ENCODE measurements at regions not wholly inside any gene's neighbourhood (a gene's known extent, or its start where the extent isn't known, plus 50 kb on each side); places are given as distances from the start of the nearest gene placed in this dataset.

DNA sequence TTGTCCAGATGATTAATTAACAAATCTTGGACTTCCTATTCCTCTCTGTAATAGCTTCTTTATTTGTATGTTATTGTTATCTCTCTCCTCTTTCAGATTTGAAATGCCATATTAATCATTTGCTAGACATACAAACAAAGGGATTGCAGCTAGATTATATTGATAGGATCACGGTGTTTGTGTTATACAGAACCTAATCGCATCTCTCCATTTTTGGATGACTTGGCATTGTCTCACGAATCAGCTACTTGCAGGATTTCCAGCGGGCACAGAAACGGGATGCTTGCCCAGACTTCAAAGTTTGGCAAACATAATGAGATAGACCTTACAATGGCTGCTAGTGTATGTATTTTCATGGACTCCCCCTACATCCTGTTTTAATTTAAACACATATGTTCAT, 368.1 kb downstream of the TLE4 start:
- intact Hi-C loops (cut with micrococcal nuclease) = loop anchor here (10.0 kb wide), 1 partner anchor 465 kb away; no protein-coding TSS in a partner anchor
- H3K27me3 Mint-ChIP-seq = no peaks in the 10 kb centered on the region
- ChIA-PET CTCF (interaction anchor here (0.8 kb wide), 1 partner anchor 132 kb away, joined by 4 read pairs; no protein-coding TSS in a partner anchor), POLR2A (no interaction called here)
- ATAC-seq (ENCODE audit: low read depth) (no peak), DNase-seq (no peak)
- H3K36me3 Mint-ChIP-seq (ENCODE audit: low read depth) = no peaks in the 10 kb centered on the region
- no peaks in the 10 kb centered on the region for H3K9me3 Mint-ChIP-seq
- TF ChIP-seq, protein P1, sequence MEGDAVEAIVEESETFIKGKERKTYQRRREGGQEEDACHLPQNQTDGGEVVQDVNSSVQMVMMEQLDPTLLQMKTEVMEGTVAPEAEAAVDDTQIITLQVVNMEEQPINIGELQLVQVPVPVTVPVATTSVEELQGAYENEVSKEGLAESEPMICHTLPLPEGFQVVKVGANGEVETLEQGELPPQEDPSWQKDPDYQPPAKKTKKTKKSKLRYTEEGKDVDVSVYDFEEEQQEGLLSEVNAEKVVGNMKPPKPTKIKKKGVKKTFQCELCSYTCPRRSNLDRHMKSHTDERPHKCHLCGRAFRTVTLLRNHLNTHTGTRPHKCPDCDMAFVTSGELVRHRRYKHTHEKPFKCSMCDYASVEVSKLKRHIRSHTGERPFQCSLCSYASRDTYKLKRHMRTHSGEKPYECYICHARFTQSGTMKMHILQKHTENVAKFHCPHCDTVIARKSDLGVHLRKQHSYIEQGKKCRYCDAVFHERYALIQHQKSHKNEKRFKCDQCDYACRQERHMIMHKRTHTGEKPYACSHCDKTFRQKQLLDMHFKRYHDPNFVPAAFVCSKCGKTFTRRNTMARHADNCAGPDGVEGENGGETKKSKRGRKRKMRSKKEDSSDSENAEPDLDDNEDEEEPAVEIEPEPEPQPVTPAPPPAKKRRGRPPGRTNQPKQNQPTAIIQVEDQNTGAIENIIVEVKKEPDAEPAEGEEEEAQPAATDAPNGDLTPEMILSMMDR (IDR thresholded peaks at IDR 0.05) = no peak
- H3K27ac Mint-ChIP-seq = no peak overlapping the region
- H3K4me3 Mint-ChIP-seq = no peak overlapping the region
- H3K4me1 Mint-ChIP-seq = no peaks in the 10 kb centered on the region

DNA sequence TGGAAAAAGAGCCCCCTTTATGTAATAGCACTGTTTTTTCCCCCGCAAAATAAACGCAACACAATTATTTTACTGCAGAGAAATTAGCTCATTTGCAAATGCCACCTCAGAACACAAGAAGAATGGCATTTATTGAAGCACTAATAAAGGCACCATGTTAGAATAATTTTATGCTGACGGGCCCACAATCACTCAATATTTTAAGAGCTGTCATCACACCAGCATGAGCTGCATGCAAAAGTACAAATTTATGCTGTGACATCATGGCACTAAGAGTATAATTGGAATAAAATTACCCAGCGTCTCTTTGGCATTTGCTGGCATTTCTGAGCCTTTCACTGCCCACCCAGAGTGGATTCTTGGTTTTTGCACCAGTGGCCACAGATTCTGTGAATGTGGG, 364.6 kb downstream of the TLE4 start:
- no peak overlapping the region for H3K27ac Mint-ChIP-seq
- TF ChIP-seq, protein P1 (IDR thresholded peaks at IDR 0.05) = no peak
- DNase-seq = no peak
- no peak overlapping the region for H3K4me3 Mint-ChIP-seq
- ChIA-PET POLR2A (no interaction called here), CTCF (no interaction called here)
- no peaks in the 10 kb centered on the region for H3K9me3 Mint-ChIP-seq
- ATAC-seq (ENCODE audit: low read depth) = no peak
- H3K4me1 Mint-ChIP-seq = no peaks in the 10 kb centered on the region
- intact Hi-C loops (cut with micrococcal nuclease) = no loop called here
- no peaks in the 10 kb centered on the region for H3K27me3 Mint-ChIP-seq
- H3K36me3 Mint-ChIP-seq (ENCODE audit: low read depth) = no peaks in the 10 kb centered on the region

DNA sequence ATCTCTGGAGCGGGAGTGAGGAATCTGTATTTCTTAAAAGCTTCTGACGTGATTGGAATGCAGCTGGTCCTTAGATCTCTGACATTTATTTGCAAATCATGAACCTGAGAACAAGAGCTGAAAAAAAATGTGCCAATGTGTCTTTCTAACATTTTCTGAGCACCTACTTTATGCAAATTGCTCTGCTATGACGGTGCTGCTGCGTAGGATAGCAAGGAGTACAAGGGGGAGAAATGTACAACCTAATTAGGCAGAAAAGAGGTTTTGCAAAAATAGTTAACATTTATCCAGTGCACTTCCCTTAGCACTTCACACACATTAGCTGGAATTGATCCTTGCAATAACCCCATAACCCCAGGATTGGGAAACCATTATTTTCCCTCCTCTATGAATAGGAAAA, 357.5 kb downstream of the TLE4 start:
- H3K4me1 Mint-ChIP-seq = no peaks in the 10 kb centered on the region
- ChIA-PET CTCF (no interaction called here), POLR2A (no interaction called here)
- no peaks in the 10 kb centered on the region for H3K36me3 Mint-ChIP-seq (ENCODE audit: low read depth)
- TF ChIP-seq, protein P1 (IDR thresholded peaks at IDR 0.05) = no peak
- H3K9me3 Mint-ChIP-seq = no peaks in the 10 kb centered on the region
- DNase-seq = no peak
- intact Hi-C loops (cut with micrococcal nuclease) = no loop called here
- H3K27ac Mint-ChIP-seq = no peak overlapping the region
- H3K4me3 Mint-ChIP-seq = no peak overlapping the region
- no peak for ATAC-seq (ENCODE audit: low read depth)
- no peaks in the 10 kb centered on the region for H3K27me3 Mint-ChIP-seq

DNA sequence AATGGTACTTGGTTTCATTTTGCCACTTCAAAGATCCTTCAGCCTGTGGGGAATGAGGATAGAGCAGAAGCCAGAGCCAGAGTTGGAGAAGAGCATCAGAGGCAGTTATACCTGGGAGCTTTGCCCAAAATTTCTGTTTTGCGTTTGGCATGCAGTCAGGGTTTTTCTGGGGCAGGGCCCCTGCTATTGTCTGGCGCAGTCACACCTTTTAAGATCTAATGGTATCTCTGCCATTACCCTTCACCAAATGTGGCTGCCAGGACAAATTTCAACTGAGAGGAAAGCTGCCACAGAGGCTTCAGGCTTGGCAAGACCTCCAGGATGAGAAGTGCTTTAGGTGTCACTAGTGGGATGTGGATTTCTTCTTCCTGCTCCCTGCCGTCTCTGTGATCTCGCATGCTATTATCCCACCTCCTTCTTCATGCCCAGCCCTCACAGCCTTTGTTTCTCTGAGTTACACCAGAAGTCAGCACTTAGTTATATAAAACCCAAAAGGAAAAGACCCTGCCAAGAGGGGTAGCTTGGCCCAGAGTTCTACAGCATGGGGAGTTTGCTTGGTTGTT, 357.0 kb downstream of the TLE4 start:
- Mint-ChIP-seq H3K36me3 (ENCODE audit: low read depth) (no peaks in the 10 kb centered on the region), H3K4me3 (no peak overlapping the region), H3K9me3 (no peaks in the 10 kb centered on the region), H3K27me3 (no peaks in the 10 kb centered on the region), H3K4me1 (no peaks in the 10 kb centered on the region), H3K27ac (no peak overlapping the region)
- ChIA-PET POLR2A (no interaction called here), CTCF (no interaction called here)
- DNase-seq (no peak), ATAC-seq (ENCODE audit: low read depth) (no peak)
- TF ChIP-seq, protein P1 (IDR thresholded peaks at IDR 0.05) = no peak
- intact Hi-C loops (cut with micrococcal nuclease) = no loop called here

GRCh38 chr9:79925326-79925725, 353.6 kb downstream of the TLE4 start:
- Mint-ChIP-seq H3K9me3 (no peaks in the 10 kb centered on the region), H3K4me1 (peaks cover 2% of the 10 kb centered on the region)

More at GRCh38 chr9:79925326-79925725, 353.6 kb downstream of the TLE4 start:
- H3K4me3 Mint-ChIP-seq = no peak overlapping the region
- ChIA-PET POLR2A (no interaction called here), CTCF (no interaction called here)
- intact Hi-C loops (cut with micrococcal nuclease) = no loop called here
- no peak for DNase-seq
- H3K27ac Mint-ChIP-seq = no peak overlapping the region
- TF ChIP-seq, protein P1 (IDR thresholded peaks at IDR 0.05) = no peak
- ATAC-seq (ENCODE audit: low read depth) = no peak
- H3K36me3 Mint-ChIP-seq (ENCODE audit: low read depth) = no peaks in the 10 kb centered on the region
- no peaks in the 10 kb centered on the region for H3K27me3 Mint-ChIP-seq

All from activated B cell treated with CpG ODN at 0.5 μM for 24 hours (primary cell).